GM23338 (cell line): ENCODE measurements at regions not wholly inside any gene's neighbourhood (a gene's known extent, or its start where the extent isn't known, plus 50 kb on each side); places are given as distances from the start of the nearest gene placed in this dataset.
A peak's percentile ranks its signal among the peaks of the same experiment; 100 is the strongest.

ENCODE experiments used
- CREB1 ChIP-seq: fragments of 250-450 bp; sonication (Bioruptor Pico); IDR thresholded peaks from 2 replicates; pipeline ENCODE4 v1.5.0; 2020; ENCODE audit warnings: low read depth, mild to moderate bottlenecking, moderate library complexity
- CTCF ChIP-seq, 2 experiments: fragments of 200-600 bp in 1 of 2; sonication (generic) in 1 of 2; conservative IDR thresholded peaks; 2 replicates each; pipeline versions ENCODE4 v1.5.1 to v1.6.1; 2016 to 2017; ENCODE audit warnings: antibody characterized with exemption in 2 of 2, low read depth in 2 of 2, mild to moderate bottlenecking in 2 of 2, moderate library complexity in 1 of 2
- ETS1 ChIP-seq: IDR thresholded peaks from 2 replicates; pipeline ENCODE4 v1.6.1; 2016; ENCODE audit warnings: antibody characterized with exemption
- EZH2 ChIP-seq: fragments of 200-600 bp; sonication (generic); IDR thresholded peaks from one replicate; pipeline ENCODE4 v1.8.0; 2017; ENCODE audit warnings: antibody characterized with exemption, mild to moderate bottlenecking, low read depth; ENCODE audit not compliant: unreplicated experiment
- EZH2phosphoT487 ChIP-seq: fragments of 200-600 bp; sonication (generic); IDR thresholded peaks from one replicate; pipeline ENCODE4 v1.8.1; 2018; ENCODE audit warnings: antibody characterized with exemption; ENCODE audit not compliant: unreplicated experiment
- JUNB ChIP-seq: IDR thresholded peaks from one replicate; pipeline ENCODE4 v1.6.1; 2016; ENCODE audit warnings: antibody characterized with exemption; ENCODE audit not compliant: unreplicated experiment
- POLR2AphosphoS5 ChIP-seq: IDR thresholded peaks from 2 replicates; pipeline ENCODE4 v1.6.1; 2016; ENCODE audit warnings: antibody characterized with exemption, low read depth
- REST ChIP-seq: IDR thresholded peaks from one replicate; pipeline ENCODE4 v1.6.1; 2018; ENCODE audit warnings: antibody characterized with exemption; ENCODE audit not compliant: unreplicated experiment
- ZNF114 ChIP-seq: fragments of 250-450 bp; sonication (Bioruptor Pico); IDR thresholded peaks from 2 replicates; pipeline ENCODE4 v1.5.0; 2020; ENCODE audit warnings: mild to moderate bottlenecking, moderate library complexity

- TF ChIP-seq POLR2AphosphoS5 (no peak), CTCF (conservative IDR thresholded peaks at IDR 0.05; ENCODE audit: low read depth in 2 of 2) (0 out of 4 replicates have a peak, but pooled peaks of 1 of the 2 experiments have one; percentile 15), JUNB (no peak), EZH2 (no peak), CREB1 (CRISPR knock-in tag) (no peak), ZNF114 (CRISPR knock-in tag) (no peak), REST (no peak), EZH2phosphoT487 (no peak), ETS1 (no peak)
Measured at GRCh38 chr11:24142062-24142461, 354.8 kb upstream of the LUZP2 start.
